H1 (cell line): ENCODE measurements at regions not wholly inside any gene's neighbourhood (a gene's known extent, or its start where the extent isn't known, plus 50 kb on each side); places are given as distances from the start of the nearest gene placed in this dataset.

Experiments used
- CHD7 ChIP-seq: fragments of 300-600 bp; sonication (generic); IDR thresholded peaks from 2 replicates; pipeline ENCODE4 v1.7.1; 2012; ENCODE audit warnings: low read length, moderate library complexity, mild to moderate bottlenecking, inconsistent platforms; ENCODE audit not compliant: insufficient replicate concordance

DNA sequence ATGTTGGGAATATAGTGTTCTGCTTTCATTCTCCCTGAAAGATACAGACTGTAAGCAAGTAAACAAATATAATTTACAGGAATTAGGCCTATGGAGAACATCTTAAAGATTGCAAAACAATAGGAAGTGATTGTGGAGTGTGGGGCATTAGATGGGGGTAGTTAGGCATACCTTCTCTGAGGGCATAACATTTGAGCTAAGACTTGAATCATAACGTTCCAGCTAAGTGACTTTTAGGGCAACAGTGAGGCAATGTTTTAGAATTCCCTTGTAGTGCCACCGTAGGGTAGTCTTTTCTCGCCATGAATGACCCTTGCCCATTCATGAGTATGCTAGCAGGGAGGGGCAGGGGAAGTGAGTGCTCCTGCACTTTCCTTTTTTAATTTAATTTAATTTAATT, 173.3 kb downstream of the SPATA31D1 start (continued):
- TF ChIP-seq CHD7: no peak
